ENCODE measurements at regions not wholly inside any gene's neighbourhood (a gene's known extent, or its start where the extent isn't known, plus 50 kb on each side); places are given as distances from the start of the nearest gene placed in this dataset.

DNA sequence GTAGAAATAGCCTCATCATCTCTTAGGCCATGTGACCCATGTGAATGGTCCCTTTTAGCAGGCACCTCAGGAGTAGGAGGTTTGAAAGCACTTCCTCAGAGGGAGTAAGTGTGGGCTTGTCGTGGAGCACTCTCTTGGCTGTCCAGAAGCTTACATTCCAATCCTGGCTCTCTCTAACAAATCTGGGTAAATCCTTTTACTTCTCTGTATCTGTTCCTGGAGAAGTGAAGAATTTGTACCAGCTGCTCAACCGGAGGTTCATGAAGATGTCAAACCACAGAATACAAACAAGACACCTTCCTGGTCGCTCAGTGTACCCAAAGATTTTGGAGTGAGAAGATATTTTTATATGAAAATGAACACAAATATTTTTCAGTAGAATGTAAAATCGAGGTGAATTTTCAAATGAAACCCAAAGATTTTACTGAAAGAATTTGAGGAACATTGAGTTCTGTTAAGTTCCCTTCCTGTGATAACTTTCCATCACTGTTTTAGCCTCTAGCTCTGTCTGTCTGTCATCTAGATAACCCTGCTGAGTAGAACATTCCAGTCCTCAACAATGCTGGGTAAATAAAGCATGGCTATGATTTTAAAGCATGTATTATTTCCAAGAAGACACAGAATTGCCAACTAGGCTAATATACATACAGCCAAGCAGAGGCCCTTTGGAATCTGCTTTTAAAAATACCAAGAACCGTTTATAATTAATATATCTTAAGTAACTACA lies 263.9 kb upstream of the RGS6 start:
- no peak for TF ChIP-seq CTCF (IDR thresholded peaks at IDR 0.05)
- no peak for TF ChIP-seq POLR2A (IDR thresholded peaks at IDR 0.05)
- TF ChIP-seq EP300 (IDR thresholded peaks at IDR 0.05) = no peak
- no peak for TF ChIP-seq POLR2AphosphoS5 (IDR thresholded peaks at IDR 0.05)

All from stomach (tissue), 4 donors.